Breast epithelium (tissue), 4 donors: ENCODE measurements at regions not wholly inside any gene's neighbourhood (a gene's known extent, or its start where the extent isn't known, plus 50 kb on each side); places are given as distances from the start of the nearest gene placed in this dataset.

Experiments used
- DNase-seq, 2 donors: peaks; one replicate each; pipeline ENCODE4 v3.0.0-alpha.2; 2019; ENCODE audit warnings: low spot score in 2 of 2
- H3K27ac ChIP-seq, 2 donors: fragments of 200-600 bp; sonication (generic) in 1 of 2; one replicate each; pipeline ENCODE4 v1.5.1; 2016 to 2019; ENCODE audit warnings: mild to moderate bottlenecking in 1 of 2
- H3K27me3 ChIP-seq, 2 donors: fragments of 200-600 bp; sonication (generic) in 1 of 2; one replicate each; pipeline versions ENCODE4 v1.5.1 to v1.6.0; 2017 to 2019; ENCODE audit warnings: control low read depth in 1 of 2, mild to moderate bottlenecking in 1 of 2
- H3K36me3 ChIP-seq: fragments of 200-600 bp; one replicate; pipeline ENCODE4 v1.5.1; 2019
- H3K4me1 ChIP-seq, 2 donors: fragments of 200-600 bp; sonication (generic); one replicate each; pipeline ENCODE4 v1.5.1; 2016 to 2019; ENCODE audit warnings: control low read depth in 1 of 2
- H3K4me3 ChIP-seq, 3 donors: fragments of 200-600 bp; sonication (generic); 1 replicate in 2 of 3; 2 replicates in 1 of 3; pipeline ENCODE4 v1.5.1; 2016 to 2019; ENCODE audit warnings: mild to moderate bottlenecking in 3 of 3, moderate library complexity in 2 of 3
- H3K9me3 ChIP-seq, 2 donors: fragments of 200-600 bp; sonication (generic) in 1 of 2; one replicate each; pipeline ENCODE4 v1.5.1; 2016 to 2019; ENCODE audit warnings: control low read depth in 1 of 2
- POLR2A ChIP-seq: fragments of 450-650 bp; IDR thresholded peaks from one replicate; pipeline ENCODE4 v1.6.1; 2016; ENCODE audit warnings: antibody characterized with exemption, mild to moderate bottlenecking, moderate library complexity
- POLR2AphosphoS5 ChIP-seq, 3 donors: sonication (generic); formaldehyde crosslinking; IDR thresholded peaks; one replicate each; pipeline ENCODE4 v1.6.1; 2017; ENCODE audit warnings: antibody characterized with exemption in 3 of 3
- intact Hi-C: fragments of 100-400 bp; cut with DNase I; formaldehyde crosslinking; loops from one replicate; pipeline ENCODE4 v1.15.1; 2023; ENCODE audit warnings: low total_unique reads
- TF ChIP-seq, protein P1 (sequence below), 3 donors: fragments of 450-650 bp; IDR thresholded peaks; one replicate each; pipeline ENCODE4 v1.5.1; 2016 to 2017; ENCODE audit warnings: antibody characterized with exemption in 3 of 3, mild to moderate bottlenecking in 3 of 3, moderate library complexity in 3 of 3

DNA sequence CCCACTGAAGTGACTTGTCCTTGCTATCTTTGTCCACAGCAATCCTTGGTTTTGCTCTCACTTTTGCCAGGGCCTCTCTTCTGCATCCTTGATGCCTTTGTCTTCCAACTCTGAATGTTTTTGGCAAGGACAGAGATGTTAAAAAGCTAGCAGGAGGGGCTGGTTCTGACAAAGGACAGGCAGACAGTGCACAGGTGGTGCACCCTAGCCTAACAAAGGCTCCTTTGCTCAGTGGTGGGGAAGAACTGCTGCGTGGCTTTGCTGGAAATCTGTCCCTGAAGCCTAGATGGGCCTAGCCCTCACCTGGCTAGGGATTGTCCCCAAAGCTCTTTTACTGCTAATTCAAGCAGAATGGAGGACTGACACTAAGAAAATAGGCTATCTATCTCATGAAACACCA is 233.5 kb downstream of the MAN2A1 start:
- Histone ChIP-seq H3K4me1 (no peaks in the 10 kb centered on the region), H3K9me3 (no peaks in the 10 kb centered on the region), H3K4me3 (no peak overlapping the region), H3K27me3 (no peaks in the 10 kb centered on the region), H3K27ac (no peak overlapping the region), H3K36me3 (no peaks in the 10 kb centered on the region)
- no peak for TF ChIP-seq POLR2AphosphoS5 (IDR thresholded peaks at IDR 0.05)
- no peak for TF ChIP-seq POLR2A
- TF ChIP-seq, protein P1, sequence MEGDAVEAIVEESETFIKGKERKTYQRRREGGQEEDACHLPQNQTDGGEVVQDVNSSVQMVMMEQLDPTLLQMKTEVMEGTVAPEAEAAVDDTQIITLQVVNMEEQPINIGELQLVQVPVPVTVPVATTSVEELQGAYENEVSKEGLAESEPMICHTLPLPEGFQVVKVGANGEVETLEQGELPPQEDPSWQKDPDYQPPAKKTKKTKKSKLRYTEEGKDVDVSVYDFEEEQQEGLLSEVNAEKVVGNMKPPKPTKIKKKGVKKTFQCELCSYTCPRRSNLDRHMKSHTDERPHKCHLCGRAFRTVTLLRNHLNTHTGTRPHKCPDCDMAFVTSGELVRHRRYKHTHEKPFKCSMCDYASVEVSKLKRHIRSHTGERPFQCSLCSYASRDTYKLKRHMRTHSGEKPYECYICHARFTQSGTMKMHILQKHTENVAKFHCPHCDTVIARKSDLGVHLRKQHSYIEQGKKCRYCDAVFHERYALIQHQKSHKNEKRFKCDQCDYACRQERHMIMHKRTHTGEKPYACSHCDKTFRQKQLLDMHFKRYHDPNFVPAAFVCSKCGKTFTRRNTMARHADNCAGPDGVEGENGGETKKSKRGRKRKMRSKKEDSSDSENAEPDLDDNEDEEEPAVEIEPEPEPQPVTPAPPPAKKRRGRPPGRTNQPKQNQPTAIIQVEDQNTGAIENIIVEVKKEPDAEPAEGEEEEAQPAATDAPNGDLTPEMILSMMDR (IDR thresholded peaks at IDR 0.05): no peak
- DNase-seq: no peak
- intact Hi-C loops: no loop called here

DNA sequence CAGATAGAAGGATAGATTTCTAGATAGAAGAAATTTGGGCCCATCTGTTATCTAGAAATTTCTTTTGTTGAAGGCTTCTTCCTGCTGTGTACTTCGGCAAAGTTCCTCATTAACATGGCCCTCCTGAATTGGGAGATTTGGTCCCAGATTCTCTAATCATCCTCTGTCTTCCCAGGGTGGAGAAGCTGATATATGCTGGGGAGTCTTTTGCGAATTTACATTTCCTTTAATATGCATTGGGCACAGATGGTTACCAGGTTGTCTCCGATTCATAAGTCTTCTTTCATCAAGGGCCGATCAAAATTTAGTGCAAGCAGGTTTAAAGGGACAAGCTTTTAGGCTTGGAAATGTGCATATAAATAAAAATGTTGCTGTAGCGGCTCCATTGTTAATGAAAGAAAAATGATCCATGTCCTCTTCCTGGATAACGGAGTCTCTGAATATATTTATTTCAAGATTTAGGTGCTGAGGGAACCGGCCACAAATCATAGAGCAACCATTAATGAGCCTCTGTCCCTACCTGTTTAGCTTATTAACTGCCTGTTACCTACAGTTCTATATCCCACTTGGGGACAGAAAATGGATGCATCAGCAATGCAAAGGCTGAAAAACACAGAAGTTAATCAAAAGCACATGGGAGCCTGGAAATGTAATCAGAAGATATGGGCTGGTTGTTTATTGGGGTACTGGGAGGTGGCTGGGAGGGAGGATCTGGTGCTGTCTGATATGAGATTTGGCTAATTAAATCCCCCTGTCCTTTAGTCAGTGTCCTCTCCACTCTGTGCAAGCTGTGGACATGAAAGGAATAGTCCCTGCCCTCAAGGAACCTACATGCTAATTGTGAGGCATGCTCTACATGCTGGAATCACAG is 234.7 kb downstream of the MAN2A1 start:
- TF ChIP-seq, protein P1 (IDR thresholded peaks at IDR 0.05): no peak
- TF ChIP-seq POLR2AphosphoS5 (IDR thresholded peaks at IDR 0.05): no peak
- no peak for TF ChIP-seq POLR2A
- H3K27ac ChIP-seq: no peak overlapping the region
- H3K36me3 ChIP-seq: no peaks in the 10 kb centered on the region
- H3K27me3 ChIP-seq: no peaks in the 10 kb centered on the region
- H3K4me3 ChIP-seq: no peak overlapping the region
- no peaks in the 10 kb centered on the region for H3K9me3 ChIP-seq
- H3K4me1 ChIP-seq: no peaks in the 10 kb centered on the region
- no peak for DNase-seq
- intact Hi-C loops: no loop called here

DNA sequence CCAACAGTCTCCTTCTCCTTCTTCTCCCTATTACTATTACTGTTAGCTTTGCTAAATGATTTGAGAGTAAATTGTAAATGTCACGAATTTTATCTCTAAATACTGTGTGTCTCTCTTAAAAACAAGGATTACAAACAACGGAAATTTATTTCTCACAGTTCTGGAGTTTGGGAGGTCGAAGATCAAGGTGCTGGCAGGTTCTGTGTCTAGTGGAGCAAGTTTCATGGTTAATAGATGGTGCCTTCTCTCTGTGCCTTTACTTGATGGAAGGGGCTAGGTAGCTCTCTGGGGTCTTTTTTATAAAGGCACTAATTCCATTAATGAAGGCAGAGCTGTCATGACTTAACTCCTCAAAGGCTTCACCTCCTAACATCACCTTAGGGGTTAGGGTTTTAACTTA is 237.9 kb downstream of the MAN2A1 start:
- TF ChIP-seq, protein P1 (IDR thresholded peaks at IDR 0.05): no peak
- no peak for TF ChIP-seq POLR2A
- no peak for TF ChIP-seq POLR2AphosphoS5 (IDR thresholded peaks at IDR 0.05)
- intact Hi-C loops: no loop called here
- Histone ChIP-seq H3K27ac (no peak overlapping the region), H3K4me3 (no peak overlapping the region), H3K4me1 (no peaks in the 10 kb centered on the region), H3K27me3 (no peaks in the 10 kb centered on the region), H3K9me3 (no peaks in the 10 kb centered on the region), H3K36me3 (no peaks in the 10 kb centered on the region)
- DNase-seq: no peak

GRCh38 chr5:109928046-109928445 is 238.3 kb downstream of the MAN2A1 start:
- H3K36me3 ChIP-seq: no peaks in the 10 kb centered on the region
- intact Hi-C loops: no loop called here
- no peak for DNase-seq
- TF ChIP-seq, protein P1 (IDR thresholded peaks at IDR 0.05): no peak
- TF ChIP-seq POLR2A (no peak), POLR2AphosphoS5 (IDR thresholded peaks at IDR 0.05) (no peak)
- no peak overlapping the region for H3K4me3 ChIP-seq
- no peaks in the 10 kb centered on the region for H3K27me3 ChIP-seq
- no peaks in the 10 kb centered on the region for H3K4me1 ChIP-seq
- no peak overlapping the region for H3K27ac ChIP-seq
- no peaks in the 10 kb centered on the region for H3K9me3 ChIP-seq

- Histone ChIP-seq H3K4me3 (no peak overlapping the region), H3K27ac (no peak overlapping the region), H3K27me3 (no peaks in the 10 kb centered on the region), H3K9me3 (no peaks in the 10 kb centered on the region), H3K4me1 (no peaks in the 10 kb centered on the region), H3K36me3 (no peaks in the 10 kb centered on the region)
- intact Hi-C loops: no loop called here
- DNase-seq: no peak
- TF ChIP-seq POLR2AphosphoS5 (IDR thresholded peaks at IDR 0.05) (no peak), POLR2A (no peak)
- TF ChIP-seq, protein P1 (IDR thresholded peaks at IDR 0.05): no peak
Measured at GRCh38 chr5:109928811-109929210, 239.1 kb downstream of the MAN2A1 start.
